NCI-H748 (cell line): ENCODE measurements at regions not wholly inside any gene's neighbourhood (a gene's known extent, or its start where the extent isn't known, plus 50 kb on each side); places are given as distances from the start of the nearest gene placed in this dataset.
"Not testable (repeated sequence)": the region's sequence is repeated elsewhere in the genome, so short reads cannot be mapped to it uniquely, and the experiment has no call there.

Experiments used
- DNase-seq: peaks from one replicate; lab custom pipeline; 2025; ENCODE audit not compliant: unreplicated experiment; lab: John Stamatoyannopoulos, UW

GRCh38 chr1:93774707-93775106 is 93.1 kb upstream of the BCAR3 start:
- no peak for DNase-seq

GRCh38 chr1:93773049-93773838 is 91.6 kb upstream of the BCAR3 start:
- no peak for DNase-seq

- DNase-seq = no peak
These were observed 90.2 kb upstream of the BCAR3 start for GRCh38 chr1:93771843-93772242.

GRCh38 chr1:93770640-93771039 is 89.0 kb upstream of the BCAR3 start:
- DNase-seq = no peak

- no peak for DNase-seq
These were observed 88.1 kb upstream of the BCAR3 start for GRCh38 chr1:93769777-93770176.

- no peak for DNase-seq
These were observed 86.8 kb upstream of the BCAR3 start for GRCh38 chr1:93768380-93768863.

- no peak for DNase-seq
These were observed 84.8 kb upstream of the BCAR3 start for GRCh38 chr1:93766451-93766850.

GRCh38 chr1:93765099-93765498 is 83.5 kb upstream of the BCAR3 start:
- DNase-seq = no peak

- no peak for DNase-seq
These were observed 82.7 kb upstream of the BCAR3 start for GRCh38 chr1:93764366-93764750.

GRCh38 chr1:93763704-93764365 is 82.2 kb upstream of the BCAR3 start:
- DNase-seq = no peak

- DNase-seq = no peak
These were observed 77.3 kb upstream of the BCAR3 start for GRCh38 chr1:93758842-93759515.

GRCh38 chr1:93757256-93758036 is 75.8 kb upstream of the BCAR3 start:
- no peak for DNase-seq

GRCh38 chr1:93756657-93757056 is 75.0 kb upstream of the BCAR3 start:
- no peak for DNase-seq

- DNase-seq = not testable (repeated sequence)
These were observed 73.6 kb upstream of the BCAR3 start for GRCh38 chr1:93755251-93755715.

GRCh38 chr1:93753791-93754763 is 72.4 kb upstream of the BCAR3 start:
- DNase-seq = no peak

- DNase-seq = no peak
These were observed 70.0 kb upstream of the BCAR3 start for GRCh38 chr1:93751377-93752250.

GRCh38 chr1:93750955-93751354 is 69.3 kb upstream of the BCAR3 start:
- no peak for DNase-seq

GRCh38 chr1:93749894-93750301 is 68.3 kb upstream of the BCAR3 start:
- no peak for DNase-seq

GRCh38 chr1:93749487-93749886 is 67.8 kb upstream of the BCAR3 start:
- no peak for DNase-seq
